Neural progenitor cell (in vitro differentiated cells): ENCODE measurements at regions not wholly inside any gene's neighbourhood (a gene's known extent, or its start where the extent isn't known, plus 50 kb on each side); places are given as distances from the start of the nearest gene placed in this dataset.

Experiments used
- CTCF ChIP-seq: fragments of 200-600 bp; sonication (generic); IDR thresholded peaks from 2 replicates; pipeline ENCODE4 v1.5.1; 2017; ENCODE audit warnings: antibody characterized with exemption, mild to moderate bottlenecking
- EZH2 ChIP-seq: fragments of 200-600 bp; sonication (generic); IDR thresholded peaks from 2 replicates; pipeline ENCODE4 v1.6.1; 2017; ENCODE audit warnings: antibody characterized with exemption, mild to moderate bottlenecking, moderate library complexity
- EZH2phosphoT487 ChIP-seq: fragments of 200-600 bp; sonication (generic); IDR thresholded peaks from 2 replicates; pipeline ENCODE4 v1.6.1; 2017; ENCODE audit warnings: antibody characterized with exemption

DNA sequence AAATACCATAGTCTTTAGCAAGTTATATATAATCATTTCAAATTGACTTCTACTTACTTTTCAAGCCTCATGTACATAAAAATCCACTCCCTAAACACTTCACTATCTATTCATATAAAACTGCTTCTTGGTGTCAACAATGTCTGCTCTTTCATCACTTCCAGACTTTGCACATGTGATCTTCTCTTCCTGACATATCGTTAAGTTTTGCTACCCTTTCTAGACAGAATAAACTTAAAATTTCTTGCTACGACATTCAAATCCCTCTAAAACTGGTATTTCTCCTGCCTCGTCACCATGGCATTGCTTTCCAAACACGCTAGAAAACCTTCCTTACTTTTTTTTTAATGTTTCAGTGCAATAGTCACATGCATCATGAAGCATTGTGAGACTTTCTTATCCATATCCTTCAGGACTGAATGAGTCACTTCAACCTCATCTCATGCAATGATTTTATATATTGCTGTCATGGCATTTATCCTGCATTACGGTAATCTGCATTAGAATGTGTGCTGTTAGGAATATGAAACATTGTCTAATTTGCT is 122.8 kb downstream of the GMNC start:
- TF ChIP-seq CTCF (no peak), EZH2 (no peak), EZH2phosphoT487 (no peak)
